H9 (cell line): ENCODE measurements at regions not wholly inside any gene's neighbourhood (a gene's known extent, or its start where the extent isn't known, plus 50 kb on each side); places are given as distances from the start of the nearest gene placed in this dataset.

Experiments used
- DNase-seq: peaks from one replicate; pipeline ENCODE4 v3.0.0-alpha.2; 2017
- H2AFZ ChIP-seq: one replicate; pipeline ENCODE4 v1.6.1; 2013; ENCODE audit warnings: mild to moderate bottlenecking, low read length, control low read depth, moderate library complexity
- H2AK5ac ChIP-seq: 2 replicates; pipeline ENCODE4 v1.6.1; 2013; ENCODE audit warnings: low read length, control low read depth, mixed read lengths; ENCODE audit not compliant: insufficient read length
- H2BK120ac ChIP-seq: one replicate; pipeline ENCODE4 v1.6.1; 2013; ENCODE audit warnings: low read depth, mild to moderate bottlenecking, low read length, control low read depth, inconsistent platforms; ENCODE audit not compliant: poor library complexity, severe bottlenecking
- H2BK12ac ChIP-seq: 2 replicates; pipeline ENCODE4 v1.6.1; 2013; ENCODE audit warnings: low read length, control low read depth, mixed read lengths, low read depth; ENCODE audit not compliant: insufficient read length
- H2BK15ac ChIP-seq: 2 replicates; pipeline ENCODE4 v1.6.1; 2013; ENCODE audit warnings: low read depth, low read length, control low read depth
- H2BK20ac ChIP-seq: one replicate; pipeline ENCODE4 v1.6.1; 2013; ENCODE audit warnings: low read depth, mild to moderate bottlenecking, low read length, control low read depth, inconsistent platforms; ENCODE audit not compliant: poor library complexity, severe bottlenecking
- H2BK5ac ChIP-seq: 2 replicates; pipeline ENCODE4 v1.6.1; 2013; ENCODE audit warnings: low read length, control low read depth, mixed read lengths; ENCODE audit not compliant: insufficient read length
- H3K14ac ChIP-seq: 2 replicates; pipeline ENCODE4 v1.6.1; 2013; ENCODE audit warnings: low read length, control low read depth; ENCODE audit not compliant: insufficient read depth
- H3K18ac ChIP-seq: 2 replicates; pipeline ENCODE4 v1.6.1; 2013; ENCODE audit warnings: low read depth, mild to moderate bottlenecking, mixed read lengths, low read length, control low read depth; ENCODE audit not compliant: insufficient read length
- H3K23ac ChIP-seq: 2 replicates; pipeline ENCODE4 v1.6.1; 2013; ENCODE audit warnings: low read length, control low read depth, mixed read lengths, low read depth; ENCODE audit not compliant: insufficient read length
- H3K23me2 ChIP-seq: 2 replicates; pipeline ENCODE4 v1.6.1; 2013; ENCODE audit warnings: low read depth, mild to moderate bottlenecking, mixed read lengths, low read length, control low read depth; ENCODE audit not compliant: insufficient read length, poor library complexity, severe bottlenecking
- H3K27ac ChIP-seq: 2 replicates; pipeline ENCODE4 v1.5.1; 2013; ENCODE audit warnings: low read length, control low read depth, mixed read lengths, low read depth; ENCODE audit not compliant: insufficient read length
- H3K27me3 ChIP-seq: 2 replicates; pipeline ENCODE4 v1.6.1; 2013; ENCODE audit warnings: low read length, control low read depth, inconsistent platforms; ENCODE audit not compliant: insufficient read depth
- H3K4ac ChIP-seq: 2 replicates; pipeline ENCODE4 v1.6.1; 2013; ENCODE audit warnings: low read depth, mild to moderate bottlenecking, control low read depth, inconsistent platforms, low read length, moderate library complexity
- H3K4me1 ChIP-seq: 2 replicates; pipeline ENCODE4 v1.6.1; 2013; ENCODE audit warnings: low read length, control low read depth, inconsistent platforms; ENCODE audit not compliant: insufficient read depth
- H3K4me2 ChIP-seq: 2 replicates; pipeline ENCODE4 v1.6.1; 2013; ENCODE audit warnings: low read length, control low read depth, mixed read lengths; ENCODE audit not compliant: insufficient read length, insufficient read depth
- H3K56ac ChIP-seq: 2 replicates; pipeline ENCODE4 v1.6.1; 2013; ENCODE audit warnings: low read depth, mild to moderate bottlenecking, mixed read lengths, low read length, control low read depth; ENCODE audit not compliant: insufficient read length
- H3K79me1 ChIP-seq: 2 replicates; pipeline ENCODE4 v1.6.1; 2013; ENCODE audit warnings: low read depth, mild to moderate bottlenecking, moderate library complexity, low read length, control low read depth, inconsistent platforms; ENCODE audit not compliant: insufficient read depth, poor library complexity, severe bottlenecking
- H3K79me2 ChIP-seq: 2 replicates; pipeline ENCODE4 v1.6.1; 2013; ENCODE audit warnings: low read length, control low read depth, inconsistent platforms; ENCODE audit not compliant: insufficient read depth
- H3K9ac ChIP-seq: 2 replicates; pipeline ENCODE4 v1.6.1; 2013; ENCODE audit warnings: low read length, control low read depth, mixed read lengths; ENCODE audit not compliant: insufficient read length; ENCODE audit errors: extremely low read depth
- H3K9me3 ChIP-seq: one replicate; pipeline ENCODE4 v1.6.1; 2013; ENCODE audit warnings: low read depth, low read length, inconsistent platforms; ENCODE audit not compliant: control insufficient read depth
- H3T11ph ChIP-seq: one replicate; pipeline ENCODE4 v1.6.1; 2013; ENCODE audit warnings: mild to moderate bottlenecking, low read length, control low read depth, inconsistent platforms
- H4K20me1 ChIP-seq: one replicate; pipeline ENCODE4 v1.6.1; 2013; ENCODE audit not compliant: control insufficient read depth, insufficient read length, insufficient read depth
- H4K5ac ChIP-seq: 2 replicates; pipeline ENCODE4 v1.6.1; 2013; ENCODE audit warnings: low read depth, mild to moderate bottlenecking, mixed read lengths, low read length, control low read depth; ENCODE audit not compliant: insufficient read length
- H4K8ac ChIP-seq: replicated peaks from 2 replicates; pipeline ENCODE4 v1.6.1; 2013; ENCODE audit warnings: low read length, control low read depth, mixed read lengths, low read depth; ENCODE audit not compliant: insufficient read length
- H4K91ac ChIP-seq: 2 replicates; pipeline ENCODE4 v1.6.1; 2013; ENCODE audit warnings: low read depth, mild to moderate bottlenecking, moderate library complexity, mixed read lengths, low read length, control low read depth; ENCODE audit not compliant: insufficient read length
- H3K27ac Mint-ChIP-seq, 3 experiments: 2 replicates in 2 of 3; 3 replicates in 1 of 3; pipeline ENCODE4 v1.8.0; 2020 to 2021; ENCODE audit warnings: mixed read lengths in 3 of 3, mild to moderate bottlenecking in 1 of 3, moderate library complexity in 1 of 3
- H3K27me3 Mint-ChIP-seq: 2 replicates; pipeline ENCODE4 v1.8.0; 2021; ENCODE audit warnings: low read depth, mild to moderate bottlenecking, moderate library complexity, mixed read lengths
- H3K36me3 Mint-ChIP-seq, 3 experiments: 2 replicates in 2 of 3; 3 replicates in 1 of 3; pipeline ENCODE4 v1.8.0; 2020 to 2021; ENCODE audit warnings: low read depth in 3 of 3, mixed read lengths in 3 of 3; ENCODE audit not compliant: insufficient read depth in 1 of 3
- H3K4me1 Mint-ChIP-seq, 2 experiments: 2 replicates each; pipeline ENCODE4 v1.8.0; 2020; ENCODE audit warnings: mixed read lengths in 2 of 2
- H3K4me3 Mint-ChIP-seq, 2 experiments: 2 replicates in 1 of 2; 3 replicates in 1 of 2; pipeline ENCODE4 v1.8.0; 2020 to 2021; ENCODE audit warnings: mild to moderate bottlenecking in 2 of 2, mixed read lengths in 2 of 2, moderate library complexity in 1 of 2
- H3K9me3 Mint-ChIP-seq, 2 experiments: 2 replicates in 1 of 2; 3 replicates in 1 of 2; pipeline ENCODE4 v1.8.0; 2020; ENCODE audit warnings: mild to moderate bottlenecking in 2 of 2, mixed read lengths in 2 of 2, moderate library complexity in 1 of 2
- CTCF ChIP-seq: fragments of 200-600 bp; sonication (generic); conservative IDR thresholded peaks from 3 replicates; pipeline ENCODE4 v1.8.0; 2021; ENCODE audit warnings: antibody characterized with exemption, mild to moderate bottlenecking
- WGBS: extraction: QIAGEN DNeasy Blood & Tissue Kit; methylation state at CpG from one replicate; pipeline ENCODE4 v1.1.7; 2013; ENCODE audit warnings: missing lambda C conversion rate, low lambda C conversion rate, mixed read lengths; ENCODE audit not compliant: insufficient read length; ENCODE audit errors: extremely low coverage; 5-methylcytosine and 5-hydroxymethylcytosine counted together

GRCh38 chr12:58794859-58795258 is 125.4 kb downstream of the LRIG3 start:
- TF ChIP-seq CTCF = no peak
- no peak overlapping the region for H3K56ac ChIP-seq

More at GRCh38 chr12:58794859-58795258, 125.4 kb downstream of the LRIG3 start:
- DNase-seq = no peak
- H3K36me3 Mint-ChIP-seq = peaks cover 0 to 2% (median 0%) of the 10 kb centered on the region in 3 experiments; a peak in 2 of 7 replicates
- Histone ChIP-seq H3K18ac (no peak overlapping the region), H3K9me3 (no peaks in the 10 kb centered on the region), H2AK5ac (no peak overlapping the region), H3K4ac (no peak overlapping the region), H3K4me2 (no peak overlapping the region), H4K5ac (no peak overlapping the region), H3K27ac (no peak overlapping the region), H4K91ac (no peak overlapping the region), H2BK12ac (no peak overlapping the region), H3K23ac (no peak overlapping the region), H3K4me1 (no peaks in the 10 kb centered on the region; the same call in 1 of the 2 replicates), H3K23me2 (no peaks in the 10 kb centered on the region), H4K8ac (no peak overlapping the region), H2BK120ac (no peak overlapping the region), H2BK15ac (no peak overlapping the region), H2BK20ac (no peak overlapping the region), H4K20me1 (no peaks in the 10 kb centered on the region), H2AFZ (no peak overlapping the region), H3K27me3 (no peaks in the 10 kb centered on the region), H3K9ac (no peak overlapping the region), H3K79me2 (no peaks in the 10 kb centered on the region), H3K79me1 (no peaks in the 10 kb centered on the region), H2BK5ac (no peak overlapping the region), H3K14ac (no peak overlapping the region), H3T11ph (no peak overlapping the region)
- no peak overlapping the region for H3K27ac Mint-ChIP-seq
- peaks cover 13 to 14% of the 10 kb centered on the region in 2 experiments for H3K9me3 Mint-ChIP-seq
- no peaks in the 10 kb centered on the region; the same call in 1 of the 2 replicates for H3K27me3 Mint-ChIP-seq
- WGBS = no CpG with 5 or more reads among the region's 6 CpGs
- no peaks in the 10 kb centered on the region for H3K4me1 Mint-ChIP-seq
- no peak overlapping the region for H3K4me3 Mint-ChIP-seq
